ENCODE measurements at regions not wholly inside any gene's neighbourhood (a gene's known extent, or its start where the extent isn't known, plus 50 kb on each side); places are given as distances from the start of the nearest gene placed in this dataset.
A peak's percentile ranks its signal among the peaks of the same experiment; 100 is the strongest.
"Not testable (repeated sequence)": the region's sequence is repeated elsewhere in the genome, so short reads cannot be mapped to it uniquely, and the experiment has no call there.

DNA sequence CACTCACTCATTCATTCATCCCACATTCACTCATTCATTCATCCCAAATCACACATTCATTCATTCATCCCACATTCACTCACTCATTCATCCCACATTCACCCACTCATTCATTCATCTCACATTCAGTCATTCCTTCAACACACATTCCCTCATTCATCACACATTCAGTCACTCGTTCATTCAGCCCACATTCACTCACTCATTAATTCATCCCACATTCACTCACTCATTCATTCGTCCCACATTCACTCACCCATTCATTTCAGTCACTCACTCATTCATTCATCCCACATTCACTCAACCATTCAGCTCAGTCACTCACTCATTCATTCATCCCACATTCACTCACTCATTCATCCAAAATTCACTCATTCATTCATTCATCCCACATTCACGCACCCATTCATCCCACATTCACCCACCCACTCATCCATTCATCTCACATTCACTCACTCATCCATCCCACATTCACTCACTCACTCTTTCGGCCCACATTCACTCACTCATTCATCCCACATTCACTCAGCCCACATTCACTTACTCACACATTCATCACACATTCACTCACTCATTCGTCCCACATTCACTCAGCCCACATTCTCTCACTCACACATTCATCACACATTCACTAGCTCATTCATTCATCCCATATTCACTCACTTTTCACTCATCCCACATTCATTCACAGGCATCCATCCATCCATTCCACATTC lies 5469.9 kb upstream of the TPTE start:
- dilution Hi-C loops (cut with HindIII; ENCODE audit: low sequenced_read_pairs, unreplicated experiment); H2BK15ac ChIP-seq (ENCODE audit: low read depth, low read length); intact Hi-C loops (cut with micrococcal nuclease); H3K4me3 ChIP-seq (ENCODE audit: insufficient read depth, low read depth, low read length); H4K8ac ChIP-seq (ENCODE audit: low read depth in 2 of 2, low read length in 2 of 2); H2BK20ac ChIP-seq (ENCODE audit: low read depth, low read length); H3K4me2 ChIP-seq (ENCODE audit: low read depth, low read length); ATAC-seq (ENCODE audit: low read depth); H2AFZ ChIP-seq (replicated peaks; ENCODE audit: low read length, poor library complexity); in situ Hi-C loops (cut with MboI; ENCODE audit: low sequenced_read_pairs); H3K9me3 ChIP-seq (ENCODE audit: control insufficient read depth, insufficient read depth, low read length); H3K4me1 ChIP-seq (ENCODE audit: control insufficient read depth, insufficient read depth, low read length); H3K27me3 ChIP-seq (ENCODE audit: control insufficient read depth, insufficient read depth, low read length); H3K79me1 ChIP-seq (ENCODE audit: low read depth in 1 of 2, low read length in 2 of 2); H3K23ac ChIP-seq (ENCODE audit: low read depth, low read length); H3K9ac ChIP-seq (ENCODE audit: low read depth, low read length); DNase-seq; H4K91ac ChIP-seq (ENCODE audit: insufficient read depth, low read depth, low read length); BruUV-seq (replicated peaks); H3K9me1 ChIP-seq (ENCODE audit: insufficient read depth, low read length); POLR2A ChIA-PET (ENCODE audit: unreplicated experiment); H4K5ac ChIP-seq (ENCODE audit: low read depth, low read length); H2AK5ac ChIP-seq (ENCODE audit: low read depth, low read length); H3K4ac ChIP-seq (ENCODE audit: low read depth, low read length); CTCF ChIA-PET; H3K18ac ChIP-seq (ENCODE audit: low read depth, low read length); H2BK5ac ChIP-seq (ENCODE audit: low read depth, low read length, poor library complexity, severe bottlenecking); H4K20me1 ChIP-seq (ENCODE audit: insufficient read depth, low read length); H3K14ac ChIP-seq (replicated peaks; ENCODE audit: low read depth, low read length); H3K36me3 ChIP-seq (ENCODE audit: control insufficient read depth, insufficient read depth, low read length); H2BK120ac ChIP-seq (ENCODE audit: low read depth, low read length); H3K27ac ChIP-seq (ENCODE audit: insufficient read depth, low read length); H2AK9ac ChIP-seq (replicated peaks; ENCODE audit: low read depth, low read length, poor library complexity); H3K56ac ChIP-seq (ENCODE audit: extremely low read depth, insufficient read depth, low read length): not testable (repeated sequence)
- no CpG with 5 or more reads among the region's 5 CpGs for WGBS, 2 experiments (ENCODE audit: extremely low coverage in 2 of 2, insufficient read length in 1 of 2)

DNA sequence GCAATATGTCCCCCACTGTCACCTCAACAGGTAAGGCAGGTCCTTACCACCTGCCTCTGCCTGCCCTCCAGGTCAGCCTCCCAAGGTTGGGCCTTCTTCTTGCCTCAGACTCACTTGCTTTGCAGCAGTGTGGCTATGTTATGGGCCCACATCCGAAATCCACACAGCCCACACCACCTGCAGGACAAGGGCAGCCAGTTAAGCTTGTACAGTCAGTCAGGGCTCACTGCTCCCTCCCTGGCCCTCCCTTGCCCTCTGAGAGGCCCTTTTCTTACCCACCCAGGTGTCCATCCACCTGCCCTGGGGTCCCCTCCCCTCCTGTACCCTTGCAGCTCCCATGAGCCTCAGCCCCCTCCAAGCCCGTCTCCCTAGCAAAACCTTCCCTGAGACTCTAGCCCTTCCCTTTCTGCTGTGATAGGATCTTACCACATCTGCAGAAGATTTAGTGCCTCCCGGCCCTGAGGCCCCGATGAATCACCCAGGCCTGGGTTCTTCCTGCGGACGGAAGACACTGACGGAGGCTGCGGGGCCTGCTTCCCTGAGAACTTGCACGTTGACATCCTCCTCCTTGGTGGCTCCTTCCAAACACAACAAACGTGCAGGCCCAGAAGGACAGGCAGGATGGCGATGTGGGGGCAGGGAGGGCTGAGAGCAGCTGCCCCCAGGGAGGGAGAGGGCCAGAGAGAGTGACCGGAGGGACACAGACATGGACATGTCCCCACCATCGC lies 5466.2 kb upstream of the TPTE start:
- H2BK120ac ChIP-seq (ENCODE audit: low read depth, low read length); H2AFZ ChIP-seq (replicated peaks; ENCODE audit: low read length, poor library complexity); H3K9ac ChIP-seq (ENCODE audit: low read depth, low read length); H4K5ac ChIP-seq (ENCODE audit: low read depth, low read length); H3K23ac ChIP-seq (ENCODE audit: low read depth, low read length); H2AK5ac ChIP-seq (ENCODE audit: low read depth, low read length); H3K79me1 ChIP-seq (ENCODE audit: low read depth in 1 of 2, low read length in 2 of 2); in situ Hi-C loops (cut with MboI; ENCODE audit: low sequenced_read_pairs); H2AK9ac ChIP-seq (replicated peaks; ENCODE audit: low read depth, low read length, poor library complexity); dilution Hi-C loops (cut with HindIII; ENCODE audit: low sequenced_read_pairs, unreplicated experiment); H3K27ac ChIP-seq (ENCODE audit: insufficient read depth, low read length); H3K27me3 ChIP-seq (ENCODE audit: control insufficient read depth, insufficient read depth, low read length); H3K4me1 ChIP-seq (ENCODE audit: control insufficient read depth, insufficient read depth, low read length); H3K4me2 ChIP-seq (ENCODE audit: low read depth, low read length); DNase-seq; H2BK20ac ChIP-seq (ENCODE audit: low read depth, low read length); H3K9me1 ChIP-seq (ENCODE audit: insufficient read depth, low read length); BruUV-seq (replicated peaks); CTCF ChIA-PET; H2BK5ac ChIP-seq (ENCODE audit: low read depth, low read length, poor library complexity, severe bottlenecking); H4K8ac ChIP-seq (ENCODE audit: low read depth in 2 of 2, low read length in 2 of 2); H3K14ac ChIP-seq (replicated peaks; ENCODE audit: low read depth, low read length); H3K4ac ChIP-seq (ENCODE audit: low read depth, low read length); H3K18ac ChIP-seq (ENCODE audit: low read depth, low read length); H3K4me3 ChIP-seq (ENCODE audit: insufficient read depth, low read depth, low read length); H3K56ac ChIP-seq (ENCODE audit: extremely low read depth, insufficient read depth, low read length); H2BK15ac ChIP-seq (ENCODE audit: low read depth, low read length); intact Hi-C loops (cut with micrococcal nuclease); H3K9me3 ChIP-seq (ENCODE audit: control insufficient read depth, insufficient read depth, low read length); H4K20me1 ChIP-seq (ENCODE audit: insufficient read depth, low read length); POLR2A ChIA-PET (ENCODE audit: unreplicated experiment); H3K36me3 ChIP-seq (ENCODE audit: control insufficient read depth, insufficient read depth, low read length); H4K91ac ChIP-seq (ENCODE audit: insufficient read depth, low read depth, low read length): not testable (repeated sequence)
- peak; percentile 93 for ATAC-seq (ENCODE audit: low read depth)
- WGBS, 2 experiments (ENCODE audit: extremely low coverage in 2 of 2, insufficient read length in 1 of 2): no CpG with 5 or more reads among the region's 13 CpGs

Measured in IMR-90 (cell line).